ENCODE measurements at regions not wholly inside any gene's neighbourhood (a gene's known extent, or its start where the extent isn't known, plus 50 kb on each side); places are given as distances from the start of the nearest gene placed in this dataset.

GRCh38 chr7:41375582-41375981, 327.3 kb downstream of the INHBA start:
- H3K4me3 ChIP-seq (ENCODE audit: low read length) = no peak overlapping the region
- H3K27me3 ChIP-seq (ENCODE audit: control insufficient read depth, insufficient read depth, low read length) = no peaks in the 10 kb centered on the region
- no peaks in the 10 kb centered on the region for H3K9me3 ChIP-seq (ENCODE audit: control insufficient read depth, low read depth, low read length)
- H3K9ac ChIP-seq (ENCODE audit: low read length) = no peak overlapping the region
- no peaks in the 10 kb centered on the region for H3K36me3 ChIP-seq (ENCODE audit: control insufficient read depth, low read depth, low read length)
- H3K27ac ChIP-seq (ENCODE audit: low read length) = no peak overlapping the region
- H3K4me1 ChIP-seq (ENCODE audit: control insufficient read depth, low read depth, low read length) = no peaks in the 10 kb centered on the region

GRCh38 chr7:41374150-41374848, 328.6 kb downstream of the INHBA start:
- Histone ChIP-seq H3K36me3 (ENCODE audit: control insufficient read depth, low read depth, low read length) (no peaks in the 10 kb centered on the region), H3K4me3 (ENCODE audit: low read length) (no peak overlapping the region), H3K9me3 (ENCODE audit: control insufficient read depth, low read depth, low read length) (no peaks in the 10 kb centered on the region), H3K27me3 (ENCODE audit: control insufficient read depth, insufficient read depth, low read length) (no peaks in the 10 kb centered on the region), H3K9ac (ENCODE audit: low read length) (no peak overlapping the region), H3K4me1 (ENCODE audit: control insufficient read depth, low read depth, low read length) (no peaks in the 10 kb centered on the region), H3K27ac (ENCODE audit: low read length) (no peak overlapping the region)

- Histone ChIP-seq H3K27ac (ENCODE audit: low read length) (no peak overlapping the region), H3K9me3 (ENCODE audit: control insufficient read depth, low read depth, low read length) (no peaks in the 10 kb centered on the region), H3K27me3 (ENCODE audit: control insufficient read depth, insufficient read depth, low read length) (no peaks in the 10 kb centered on the region), H3K4me1 (ENCODE audit: control insufficient read depth, low read depth, low read length) (no peaks in the 10 kb centered on the region), H3K4me3 (ENCODE audit: low read length) (no peak overlapping the region), H3K9ac (ENCODE audit: low read length) (no peak overlapping the region), H3K36me3 (ENCODE audit: control insufficient read depth, low read depth, low read length) (no peaks in the 10 kb centered on the region)
These were observed 334.7 kb downstream of the INHBA start for GRCh38 chr7:41367967-41368882.

GRCh38 chr7:41351091-41351490, 351.8 kb downstream of the INHBA start:
- Histone ChIP-seq H3K4me3 (ENCODE audit: low read length) (no peak overlapping the region), H3K4me1 (ENCODE audit: control insufficient read depth, low read depth, low read length) (no peaks in the 10 kb centered on the region), H3K36me3 (ENCODE audit: control insufficient read depth, low read depth, low read length) (no peaks in the 10 kb centered on the region), H3K27me3 (ENCODE audit: control insufficient read depth, insufficient read depth, low read length) (no peaks in the 10 kb centered on the region), H3K9me3 (ENCODE audit: control insufficient read depth, low read depth, low read length) (peaks cover 2% of the 10 kb centered on the region), H3K9ac (ENCODE audit: low read length) (no peak overlapping the region), H3K27ac (ENCODE audit: low read length) (no peak overlapping the region)

- Histone ChIP-seq H3K27me3 (ENCODE audit: control insufficient read depth, insufficient read depth, low read length) (no peaks in the 10 kb centered on the region), H3K4me3 (ENCODE audit: low read length) (no peak overlapping the region), H3K4me1 (ENCODE audit: control insufficient read depth, low read depth, low read length) (no peaks in the 10 kb centered on the region), H3K9me3 (ENCODE audit: control insufficient read depth, low read depth, low read length) (peaks cover 2% of the 10 kb centered on the region), H3K36me3 (ENCODE audit: control insufficient read depth, low read depth, low read length) (no peaks in the 10 kb centered on the region), H3K27ac (ENCODE audit: low read length) (no peak overlapping the region), H3K9ac (ENCODE audit: low read length) (no peak overlapping the region)
These were observed 356.0 kb downstream of the INHBA start for GRCh38 chr7:41346878-41347277.

GRCh38 chr7:41339913-41340676, 362.8 kb downstream of the INHBA start:
- Histone ChIP-seq H3K27ac (ENCODE audit: low read length) (no peak overlapping the region), H3K4me3 (ENCODE audit: low read length) (no peak overlapping the region), H3K9ac (ENCODE audit: low read length) (no peak overlapping the region), H3K27me3 (ENCODE audit: control insufficient read depth, insufficient read depth, low read length) (no peaks in the 10 kb centered on the region), H3K36me3 (ENCODE audit: control insufficient read depth, low read depth, low read length) (no peaks in the 10 kb centered on the region), H3K9me3 (ENCODE audit: control insufficient read depth, low read depth, low read length) (no peaks in the 10 kb centered on the region), H3K4me1 (ENCODE audit: control insufficient read depth, low read depth, low read length) (no peaks in the 10 kb centered on the region)

- no peaks in the 10 kb centered on the region for H3K36me3 ChIP-seq (ENCODE audit: control insufficient read depth, low read depth, low read length)
- H3K4me3 ChIP-seq (ENCODE audit: low read length) = no peak overlapping the region
- no peaks in the 10 kb centered on the region for H3K9me3 ChIP-seq (ENCODE audit: control insufficient read depth, low read depth, low read length)
- no peak overlapping the region for H3K27ac ChIP-seq (ENCODE audit: low read length)
- H3K4me1 ChIP-seq (ENCODE audit: control insufficient read depth, low read depth, low read length) = no peaks in the 10 kb centered on the region
- no peaks in the 10 kb centered on the region for H3K27me3 ChIP-seq (ENCODE audit: control insufficient read depth, insufficient read depth, low read length)
- H3K9ac ChIP-seq (ENCODE audit: low read length) = no peak overlapping the region
These were observed 365.9 kb downstream of the INHBA start for GRCh38 chr7:41336981-41337380.

GRCh38 chr7:41336455-41336952, 366.4 kb downstream of the INHBA start:
- Histone ChIP-seq H3K9ac (ENCODE audit: low read length) (no peak overlapping the region), H3K36me3 (ENCODE audit: control insufficient read depth, low read depth, low read length) (no peaks in the 10 kb centered on the region), H3K9me3 (ENCODE audit: control insufficient read depth, low read depth, low read length) (no peaks in the 10 kb centered on the region), H3K4me1 (ENCODE audit: control insufficient read depth, low read depth, low read length) (no peaks in the 10 kb centered on the region), H3K27me3 (ENCODE audit: control insufficient read depth, insufficient read depth, low read length) (no peaks in the 10 kb centered on the region), H3K27ac (ENCODE audit: low read length) (no peak overlapping the region), H3K4me3 (ENCODE audit: low read length) (no peak overlapping the region)

- Histone ChIP-seq H3K4me3 (ENCODE audit: low read length) (no peak overlapping the region), H3K27ac (ENCODE audit: low read length) (no peak overlapping the region), H3K36me3 (ENCODE audit: control insufficient read depth, low read depth, low read length) (no peaks in the 10 kb centered on the region), H3K9ac (ENCODE audit: low read length) (no peak overlapping the region), H3K27me3 (ENCODE audit: control insufficient read depth, insufficient read depth, low read length) (no peaks in the 10 kb centered on the region), H3K4me1 (ENCODE audit: control insufficient read depth, low read depth, low read length) (no peaks in the 10 kb centered on the region), H3K9me3 (ENCODE audit: control insufficient read depth, low read depth, low read length) (no peaks in the 10 kb centered on the region)
These were observed 368.6 kb downstream of the INHBA start for GRCh38 chr7:41334071-41334862.

- H3K9me3 ChIP-seq (ENCODE audit: control insufficient read depth, low read depth, low read length) = no peaks in the 10 kb centered on the region
- no peak overlapping the region for H3K4me3 ChIP-seq (ENCODE audit: low read length)
- no peaks in the 10 kb centered on the region for H3K36me3 ChIP-seq (ENCODE audit: control insufficient read depth, low read depth, low read length)
- H3K4me1 ChIP-seq (ENCODE audit: control insufficient read depth, low read depth, low read length) = no peaks in the 10 kb centered on the region
- H3K9ac ChIP-seq (ENCODE audit: low read length) = no peak overlapping the region
- H3K27me3 ChIP-seq (ENCODE audit: control insufficient read depth, insufficient read depth, low read length) = no peaks in the 10 kb centered on the region
- H3K27ac ChIP-seq (ENCODE audit: low read length) = no peak overlapping the region
These were observed 369.4 kb downstream of the INHBA start for GRCh38 chr7:41333511-41333910.

- no peak overlapping the region for H3K9ac ChIP-seq (ENCODE audit: low read length)
- H3K9me3 ChIP-seq (ENCODE audit: control insufficient read depth, low read depth, low read length) = no peaks in the 10 kb centered on the region
- H3K36me3 ChIP-seq (ENCODE audit: control insufficient read depth, low read depth, low read length) = no peaks in the 10 kb centered on the region
- no peak overlapping the region for H3K4me3 ChIP-seq (ENCODE audit: low read length)
- no peak overlapping the region for H3K27ac ChIP-seq (ENCODE audit: low read length)
- H3K27me3 ChIP-seq (ENCODE audit: control insufficient read depth, insufficient read depth, low read length) = no peaks in the 10 kb centered on the region
- H3K4me1 ChIP-seq (ENCODE audit: control insufficient read depth, low read depth, low read length) = no peaks in the 10 kb centered on the region
These were observed 371.7 kb downstream of the INHBA start for GRCh38 chr7:41331194-41331593.
